Panc1 (cell line): ENCODE measurements at regions not wholly inside any gene's neighbourhood (a gene's known extent, or its start where the extent isn't known, plus 50 kb on each side); places are given as distances from the start of the nearest gene placed in this dataset.

Experiments
- ATAC-seq: fragments of 200-7000 bp; cut with Tn5 transposase; 2 replicates; pipeline ENCODE4 v1.9.1; 2020; ENCODE audit warnings: mild to moderate bottlenecking, moderate library complexity
- BruUV-seq: library from RNA; stranded (reverse); fragments of 400-500 nt; replicated peaks from 2 replicates; lab custom pipeline; 2021; lab: Mats Ljungman, UMichigan
- CTCF ChIA-PET: fragments of 300-600 bp; sonication (Branson Sonifier 250); formaldehyde crosslinking; loops from one replicate; lab custom pipeline; 2022; ENCODE audit warnings: antibody characterized with exemption; lab: Charles Lee
- POLR2A ChIA-PET: fragments of 300-600 bp; sonication (Branson Sonifier 250); formaldehyde crosslinking; loops from one replicate; lab custom pipeline; 2022; ENCODE audit warnings: antibody characterized with exemption; lab: Charles Lee
- DNase-seq: peaks from one replicate; pipeline ENCODE4 v3.0.0-alpha.2; 2010; ENCODE audit warnings: low read depth, low spot score
- H3K27ac ChIP-seq: 2 replicates; pipeline ENCODE4 v1.5.1; 2011; ENCODE audit warnings: mild to moderate bottlenecking, low read length, inconsistent platforms
- H3K27me3 ChIP-seq: fragments of 200-500 bp; sonication (Bioruptor generic); 2 replicates; pipeline ENCODE4 v1.6.0; 2014; ENCODE audit warnings: low read length, inconsistent platforms; ENCODE audit not compliant: control insufficient read depth, insufficient read depth
- H3K36me3 ChIP-seq: fragments of 200-500 bp; sonication (Bioruptor generic); 2 replicates; pipeline ENCODE4 v1.5.1; 2014; ENCODE audit warnings: inconsistent platforms, mild to moderate bottlenecking, low read length, moderate library complexity; ENCODE audit not compliant: control insufficient read depth, insufficient read depth
- H3K4me1 ChIP-seq: 2 replicates; pipeline ENCODE4 v1.5.1; 2011; ENCODE audit warnings: inconsistent platforms, mild to moderate bottlenecking, low read length, moderate library complexity; ENCODE audit not compliant: control insufficient read depth, insufficient read depth
- H3K4me3 ChIP-seq, 2 experiments: 2 replicates each; pipeline ENCODE4 v1.5.1; 2011 to 2012; ENCODE audit warnings: low read depth in 2 of 2, low read length in 2 of 2, mild to moderate bottlenecking in 2 of 2, inconsistent platforms in 1 of 2, moderate library complexity in 1 of 2
- H3K9me3 ChIP-seq: fragments of 200-500 bp; sonication (Bioruptor generic); 2 replicates; pipeline ENCODE4 v1.5.1; 2014; ENCODE audit warnings: low read depth, mild to moderate bottlenecking, inconsistent platforms, low read length, moderate library complexity; ENCODE audit not compliant: control insufficient read depth, insufficient read depth
- CTCF ChIP-seq: fragments of 450-650 bp; IDR thresholded peaks from 2 replicates; pipeline ENCODE4 v1.5.1; 2017; ENCODE audit warnings: mild to moderate bottlenecking
- POLR2AphosphoS5 ChIP-seq: IDR thresholded peaks from 2 replicates; pipeline ENCODE4 v1.6.1; 2012; ENCODE audit warnings: mild to moderate bottlenecking, low read depth, low read length, moderate library complexity
- REST ChIP-seq, 2 experiments: IDR thresholded peaks; 2 replicates each; pipeline ENCODE4 v1.6.1; 2011 to 2012; ENCODE audit warnings: low read depth in 2 of 2, control low read depth in 1 of 2, low read length in 1 of 2, mild to moderate bottlenecking in 1 of 2, moderate library complexity in 1 of 2; ENCODE audit not compliant: insufficient read depth in 1 of 2
- SIN3A ChIP-seq: IDR thresholded peaks from 2 replicates; pipeline ENCODE4 v1.6.1; 2012; ENCODE audit warnings: low read depth, mild to moderate bottlenecking, low read length, moderate library complexity, borderline replicate concordance; ENCODE audit not compliant: insufficient read depth
- in situ Hi-C: cut with HindIII; loops from 2 replicates; pipeline ENCODE4 v1.10.0; 2016; ENCODE audit warnings: low sequenced_read_pairs, low pct_unique_long_range_greater_than_20kb
- intact Hi-C: fragments of 100-400 bp; cut with micrococcal nuclease; formaldehyde crosslinking; loops from one replicate; pipeline ENCODE4 v1.10.0; 2022; ENCODE audit not compliant: unreplicated experiment

- Histone ChIP-seq H3K4me1 (no peaks in the 10 kb centered on the region), H3K27ac (no peak overlapping the region), H3K27me3 (no peaks in the 10 kb centered on the region), H3K36me3 (no peaks in the 10 kb centered on the region), H3K9me3 (no peaks in the 10 kb centered on the region), H3K4me3 (no peak overlapping the region)
- TF ChIP-seq CTCF (no peak), SIN3A (no peak)
- ChIA-PET CTCF (no interaction called here), POLR2A (no interaction called here)
- DNase-seq = no peak
- intact Hi-C loops (no loop called here), in situ Hi-C loops (no loop called here)
- BruUV-seq = no TSS peak
- ATAC-seq = no peak
Observed at GRCh38 chr5:147036691-147037245, 158.2 kb upstream of the PPP2R2B start.

GRCh38 chr5:147037515-147038205, 159.1 kb upstream of the PPP2R2B start:
- CTCF ChIA-PET = no interaction called here
- ATAC-seq = no peak
- H3K27me3 ChIP-seq = no peaks in the 10 kb centered on the region
- intact Hi-C loops (no loop called here), in situ Hi-C loops (no loop called here)
- BruUV-seq = no TSS peak
- TF ChIP-seq REST (IDR thresholded peaks at IDR 0.05; ENCODE audit: insufficient read depth in 1 of 2, low read depth in 2 of 2, low read length in 1 of 2) (no peak), POLR2AphosphoS5 (no peak), CTCF (no peak)
- H3K4me1 ChIP-seq = no peaks in the 10 kb centered on the region
- no peak overlapping the region for H3K27ac ChIP-seq
- no peak overlapping the region for H3K4me3 ChIP-seq
- H3K9me3 ChIP-seq = no peaks in the 10 kb centered on the region
- POLR2A ChIA-PET = no interaction called here
- H3K36me3 ChIP-seq = no peaks in the 10 kb centered on the region
- no peak for DNase-seq
